Caco-2 (cell line): ENCODE measurements at regions not wholly inside any gene's neighbourhood (a gene's known extent, or its start where the extent isn't known, plus 50 kb on each side); places are given as distances from the start of the nearest gene placed in this dataset.

ENCODE experiments used
- BruUV-seq: library from RNA; stranded (reverse); fragments of 400-500 nt; replicated peaks from 2 replicates; lab custom pipeline; 2021; lab: Mats Ljungman, UMichigan
- CTCF ChIA-PET: fragments of 300-600 bp; sonication (Branson Sonifier 250); formaldehyde crosslinking; loops from one replicate; lab custom pipeline; 2022; ENCODE audit warnings: antibody characterized with exemption; lab: Charles Lee
- POLR2A ChIA-PET: fragments of 300-600 bp; sonication (Branson Sonifier 250); formaldehyde crosslinking; loops from one replicate; lab custom pipeline; 2022; ENCODE audit warnings: antibody characterized with exemption; lab: Charles Lee
- DNase-seq, 2 experiments: peaks; one replicate each; pipeline versions ENCODE4 v3.0.0 to v3.0.0-alpha.2; 2020 to 2022
- H3K27me3 ChIP-seq: replicated peaks from 2 replicates; pipeline ENCODE4 v1.6.0; 2011; ENCODE audit warnings: low read length; ENCODE audit not compliant: control insufficient read depth, insufficient read depth
- H3K36me3 ChIP-seq: 2 replicates; pipeline ENCODE4 v1.5.1; 2011; ENCODE audit warnings: low read length; ENCODE audit not compliant: control insufficient read depth, insufficient read depth
- H3K4me1 ChIP-seq: fragments of 250-450 bp; sonication (Bioruptor Pico); 2 replicates; pipeline ENCODE4 v1.5.1; 2020; ENCODE audit warnings: mild to moderate bottlenecking
- H3K4me3 ChIP-seq: 2 replicates; pipeline ENCODE4 v1.5.1; 2011; ENCODE audit warnings: low read depth, mild to moderate bottlenecking, control low read depth, low read length
- H3K9me3 ChIP-seq: fragments of 250-450 bp; sonication (Bioruptor Pico); 2 replicates; pipeline ENCODE4 v1.5.1; 2020; ENCODE audit warnings: mild to moderate bottlenecking, moderate library complexity
- H3K27ac Mint-ChIP-seq: one replicate; pipeline ENCODE4 v1.8.0; 2022; ENCODE audit warnings: mixed read lengths; ENCODE audit not compliant: unreplicated experiment
- H3K27me3 Mint-ChIP-seq: one replicate; pipeline ENCODE4 v1.8.0; 2022; ENCODE audit warnings: mixed read lengths; ENCODE audit not compliant: insufficient read depth, unreplicated experiment
- H3K36me3 Mint-ChIP-seq: one replicate; pipeline ENCODE4 v1.8.0; 2022; ENCODE audit warnings: mild to moderate bottlenecking, mixed read lengths; ENCODE audit not compliant: insufficient read depth, unreplicated experiment
- H3K4me1 Mint-ChIP-seq: one replicate; pipeline ENCODE4 v1.8.0; 2022; ENCODE audit warnings: low read depth, mixed read lengths; ENCODE audit not compliant: unreplicated experiment
- H3K4me3 Mint-ChIP-seq: one replicate; pipeline ENCODE4 v1.8.0; 2022; ENCODE audit warnings: mild to moderate bottlenecking, moderate library complexity, mixed read lengths; ENCODE audit not compliant: unreplicated experiment
- H3K9me3 Mint-ChIP-seq: one replicate; pipeline ENCODE4 v1.8.0; 2022; ENCODE audit warnings: mixed read lengths; ENCODE audit not compliant: unreplicated experiment
- CTCF ChIP-seq, 2 experiments: fragments of 200-600 bp in 1 of 2; IDR thresholded peaks; 1 replicate in 1 of 2; 2 replicates in 1 of 2; pipeline versions ENCODE4 v1.5.1 to v1.8.0; 2011 to 2022; ENCODE audit warnings: antibody characterized with exemption in 1 of 2, control low read depth in 1 of 2, inconsistent platforms in 1 of 2, low read depth in 1 of 2, low read length in 1 of 2, mild to moderate bottlenecking in 1 of 2, moderate library complexity in 1 of 2; ENCODE audit not compliant: insufficient read depth in 1 of 2, severe bottlenecking in 1 of 2, unreplicated experiment in 1 of 2
- intact Hi-C: fragments of 100-400 bp; cut with micrococcal nuclease; formaldehyde crosslinking; loops from one replicate; pipeline ENCODE4 v1.10.0; 2022; ENCODE audit not compliant: unreplicated experiment

- no peaks in the 10 kb centered on the region for H3K4me1 ChIP-seq
- intact Hi-C loops: no loop called here
- Mint-ChIP-seq H3K27ac (no peak overlapping the region), H3K4me1 (no peaks in the 10 kb centered on the region), H3K4me3 (no peak overlapping the region), H3K27me3 (peaks cover 4% of the 10 kb centered on the region), H3K36me3 (no peaks in the 10 kb centered on the region), H3K9me3 (no peaks in the 10 kb centered on the region)
- CTCF ChIA-PET: no interaction called here
- DNase-seq: no peak
- POLR2A ChIA-PET: no interaction called here
- BruUV-seq: no TSS peak
- no peak for TF ChIP-seq CTCF (IDR thresholded peaks at IDR 0.05; ENCODE audit: insufficient read depth in 1 of 2, low read depth in 1 of 2, low read length in 1 of 2, severe bottlenecking in 1 of 2, unreplicated experiment in 1 of 2)
- no peaks in the 10 kb centered on the region for H3K9me3 ChIP-seq
- H3K27me3 ChIP-seq: no peaks in the 10 kb centered on the region
- H3K4me3 ChIP-seq: no peak overlapping the region
- H3K36me3 ChIP-seq: no peaks in the 10 kb centered on the region
Measured at GRCh38 chr3:59254433-59254832, 204.6 kb upstream of the CFAP20DC start.

GRCh38 chr3:59253523-59253922, 203.7 kb upstream of the CFAP20DC start:
- Mint-ChIP-seq H3K27ac (no peak overlapping the region), H3K27me3 (peaks cover 4% of the 10 kb centered on the region), H3K4me3 (no peak overlapping the region), H3K36me3 (no peaks in the 10 kb centered on the region), H3K4me1 (no peaks in the 10 kb centered on the region), H3K9me3 (no peaks in the 10 kb centered on the region)
- ChIA-PET POLR2A (no interaction called here), CTCF (no interaction called here)
- no peak overlapping the region for H3K4me3 ChIP-seq
- H3K4me1 ChIP-seq: no peaks in the 10 kb centered on the region
- no peaks in the 10 kb centered on the region for H3K36me3 ChIP-seq
- BruUV-seq: no TSS peak
- no peak for TF ChIP-seq CTCF (IDR thresholded peaks at IDR 0.05; ENCODE audit: insufficient read depth in 1 of 2, low read depth in 1 of 2, low read length in 1 of 2, severe bottlenecking in 1 of 2, unreplicated experiment in 1 of 2)
- no peak for DNase-seq
- no peaks in the 10 kb centered on the region for H3K9me3 ChIP-seq
- intact Hi-C loops: no loop called here
- H3K27me3 ChIP-seq: no peaks in the 10 kb centered on the region

- DNase-seq: no peak
- no peaks in the 10 kb centered on the region for H3K27me3 ChIP-seq
- no peaks in the 10 kb centered on the region for H3K36me3 ChIP-seq
- ChIA-PET POLR2A (no interaction called here), CTCF (no interaction called here)
- TF ChIP-seq CTCF (IDR thresholded peaks at IDR 0.05; ENCODE audit: insufficient read depth in 1 of 2, low read depth in 1 of 2, low read length in 1 of 2, severe bottlenecking in 1 of 2, unreplicated experiment in 1 of 2): no peak
- Mint-ChIP-seq H3K4me1 (no peaks in the 10 kb centered on the region), H3K4me3 (no peak overlapping the region), H3K27ac (no peak overlapping the region), H3K27me3 (peaks cover 4% of the 10 kb centered on the region), H3K9me3 (no peaks in the 10 kb centered on the region), H3K36me3 (no peaks in the 10 kb centered on the region)
- no peaks in the 10 kb centered on the region for H3K9me3 ChIP-seq
- intact Hi-C loops: no loop called here
- no peak overlapping the region for H3K4me3 ChIP-seq
- no TSS peak for BruUV-seq
- H3K4me1 ChIP-seq: no peaks in the 10 kb centered on the region
Measured at GRCh38 chr3:59251869-59252268, 202.0 kb upstream of the CFAP20DC start.
